ENCODE measurements at regions not wholly inside any gene's neighbourhood (a gene's known extent, or its start where the extent isn't known, plus 50 kb on each side); places are given as distances from the start of the nearest gene placed in this dataset.

DNA sequence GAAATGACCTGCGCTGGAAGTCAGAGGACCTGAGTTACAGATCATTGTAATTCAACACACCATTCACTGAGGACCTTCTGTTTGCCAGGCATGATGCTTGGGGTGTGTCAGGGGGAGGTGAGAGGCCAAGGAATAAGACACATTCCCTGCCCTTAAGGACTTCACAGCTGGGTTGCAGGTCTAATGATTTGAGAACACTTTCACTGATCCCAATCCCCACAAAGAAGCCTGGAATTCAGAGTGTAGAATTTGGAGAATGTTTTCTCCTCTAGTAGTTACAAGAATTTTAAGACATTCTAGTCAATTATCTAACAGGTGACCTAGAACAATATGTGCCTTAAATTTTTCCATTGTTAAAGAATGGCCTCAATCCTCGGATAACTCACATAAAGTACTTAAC lies 322.4 kb downstream of the TNS1 start:
- TF ChIP-seq, protein P1, sequence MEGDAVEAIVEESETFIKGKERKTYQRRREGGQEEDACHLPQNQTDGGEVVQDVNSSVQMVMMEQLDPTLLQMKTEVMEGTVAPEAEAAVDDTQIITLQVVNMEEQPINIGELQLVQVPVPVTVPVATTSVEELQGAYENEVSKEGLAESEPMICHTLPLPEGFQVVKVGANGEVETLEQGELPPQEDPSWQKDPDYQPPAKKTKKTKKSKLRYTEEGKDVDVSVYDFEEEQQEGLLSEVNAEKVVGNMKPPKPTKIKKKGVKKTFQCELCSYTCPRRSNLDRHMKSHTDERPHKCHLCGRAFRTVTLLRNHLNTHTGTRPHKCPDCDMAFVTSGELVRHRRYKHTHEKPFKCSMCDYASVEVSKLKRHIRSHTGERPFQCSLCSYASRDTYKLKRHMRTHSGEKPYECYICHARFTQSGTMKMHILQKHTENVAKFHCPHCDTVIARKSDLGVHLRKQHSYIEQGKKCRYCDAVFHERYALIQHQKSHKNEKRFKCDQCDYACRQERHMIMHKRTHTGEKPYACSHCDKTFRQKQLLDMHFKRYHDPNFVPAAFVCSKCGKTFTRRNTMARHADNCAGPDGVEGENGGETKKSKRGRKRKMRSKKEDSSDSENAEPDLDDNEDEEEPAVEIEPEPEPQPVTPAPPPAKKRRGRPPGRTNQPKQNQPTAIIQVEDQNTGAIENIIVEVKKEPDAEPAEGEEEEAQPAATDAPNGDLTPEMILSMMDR (conservative IDR thresholded peaks at IDR 0.05), result no peak
- TF ChIP-seq EZH2 (IDR thresholded peaks at IDR 0.05; ENCODE audit: low read depth), result no peak

All from PC-9 (cell line).